ENCODE measurements at regions not wholly inside any gene's neighbourhood (a gene's known extent, or its start where the extent isn't known, plus 50 kb on each side); places are given as distances from the start of the nearest gene placed in this dataset.

DNA sequence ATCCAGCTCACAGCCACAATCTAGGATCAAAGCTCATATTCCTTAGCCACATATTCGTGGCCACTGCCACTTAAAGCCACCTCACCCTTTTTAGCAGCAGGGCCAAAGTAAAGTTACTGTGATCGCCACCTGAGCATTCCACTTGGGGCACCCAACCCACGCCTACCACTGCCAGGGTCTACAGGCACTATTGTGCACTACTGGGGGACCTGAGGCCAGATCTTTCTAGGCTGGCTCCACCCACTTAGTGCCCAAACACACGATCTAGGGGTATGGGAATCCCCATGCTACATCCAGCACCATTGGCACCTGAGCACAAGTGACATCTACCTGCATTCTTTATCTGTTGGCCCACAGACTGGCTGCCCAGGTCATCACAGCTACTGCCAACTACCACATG lies 517.9 kb upstream of the PRR20A start:
- TF ChIP-seq POLR2AphosphoS5 (IDR thresholded peaks at IDR 0.05; ENCODE audit: low read depth, low read length) (no peak), TAF1 (IDR thresholded peaks at IDR 0.05; ENCODE audit: low read depth, low read length) (no peak), POLR2A (IDR thresholded peaks at IDR 0.05; ENCODE audit: low read depth, low read length) (no peak)
